B cell (primary cell): ENCODE measurements at regions not wholly inside any gene's neighbourhood (a gene's known extent, or its start where the extent isn't known, plus 50 kb on each side); places are given as distances from the start of the nearest gene placed in this dataset.

Experiments used
- ATAC-seq: fragments of 200-7000 bp; cut with Tn5 transposase; one replicate; pipeline ENCODE4 v1.10.0; 2021; ENCODE audit warnings: low read depth, mild to moderate bottlenecking, moderate number of reproducible peaks, moderate library complexity
- CTCF ChIA-PET: fragments of 350-600 bp; sonication (Branson Sonifier 250); formaldehyde crosslinking; loops from one replicate; lab custom pipeline; 2021; ENCODE audit warnings: antibody characterized with exemption, inconsistent platforms; lab: Charles Lee
- POLR2A ChIA-PET: fragments of 350-600 bp; sonication (Branson Sonifier 250); formaldehyde crosslinking; loops from one replicate; lab custom pipeline; 2021; ENCODE audit warnings: antibody characterized with exemption; lab: Charles Lee
- DNase-seq: peaks from one replicate; pipeline ENCODE4 v3.0.0; 2013
- H2AFZ ChIP-seq: 2 replicates; pipeline ENCODE4 v1.6.1; 2012; ENCODE audit warnings: mild to moderate bottlenecking, low read depth, low read length; ENCODE audit not compliant: insufficient read depth, poor library complexity, severe bottlenecking
- H3K27ac ChIP-seq, 2 donors: 1 replicate in 1 of 2; 2 replicates in 1 of 2; pipeline ENCODE4 v1.5.1; 2012 to 2013; ENCODE audit warnings: low read length in 2 of 2, mild to moderate bottlenecking in 2 of 2, moderate library complexity in 1 of 2
- H3K27me3 ChIP-seq, 4 experiments: fragments of 200-600 bp in 1 of 4; sonication (generic) in 1 of 4; replicated peaks in 1 of 4; 1 replicate in 2 of 4; 2 replicates in 2 of 4; pipeline versions ENCODE4 v1.6.1 to v1.7.0; 2013 to 2016; ENCODE audit warnings: low read length in 3 of 4, mild to moderate bottlenecking in 2 of 4, mixed read lengths in 1 of 4, moderate library complexity in 1 of 4; ENCODE audit not compliant: insufficient read depth in 4 of 4, control insufficient read depth in 3 of 4; ENCODE audit errors: control extremely low read depth in 1 of 4
- H3K36me3 ChIP-seq, 2 experiments: replicated peaks in 1 of 2; 1 replicate in 1 of 2; 2 replicates in 1 of 2; pipeline versions ENCODE4 v1.6.1 to v1.7.1; 2013; ENCODE audit warnings: low read length in 1 of 2; ENCODE audit not compliant: insufficient read depth in 2 of 2, control insufficient read depth in 1 of 2; ENCODE audit errors: control extremely low read depth in 1 of 2, extremely low read depth in 1 of 2
- H3K4me1 ChIP-seq, 2 donors: fragments of 200-600 bp in 1 of 2; sonication (generic) in 1 of 2; 1 replicate in 1 of 2; 2 replicates in 1 of 2; pipeline versions ENCODE4 v1.5.1 to v1.6.1; 2013 to 2017; ENCODE audit warnings: low read length in 2 of 2; ENCODE audit not compliant: control insufficient read depth in 2 of 2, insufficient read depth in 2 of 2
- H3K4me2 ChIP-seq: replicated peaks from 2 replicates; pipeline ENCODE3; 2012; ENCODE audit warnings: mild to moderate bottlenecking, low read depth, low read length; ENCODE audit not compliant: poor library complexity, severe bottlenecking
- H3K4me3 ChIP-seq, 5 experiments: fragments of 200-600 bp in 1 of 5; sonication (generic) in 1 of 5; 1 replicate in 3 of 5; 2 replicates in 2 of 5; pipeline versions ENCODE4 v1.5.1 to v1.7.0; 2011 to 2016; ENCODE audit warnings: low read length in 4 of 5, mild to moderate bottlenecking in 4 of 5, low read depth in 2 of 5, control low read depth in 1 of 5, moderate library complexity in 1 of 5; ENCODE audit not compliant: insufficient read depth in 1 of 5; ENCODE audit errors: control extremely low read depth in 1 of 5, extremely low read depth in 1 of 5
- H3K79me2 ChIP-seq: fragments of 200-600 bp; sonication (generic); one replicate; pipeline ENCODE4 v1.6.0; 2016; ENCODE audit warnings: low read length; ENCODE audit not compliant: control insufficient read depth, insufficient read depth
- H3K9ac ChIP-seq: fragments of 200-600 bp; sonication (generic); 2 replicates; pipeline ENCODE4 v1.6.1; 2017; ENCODE audit warnings: mild to moderate bottlenecking, low read length, moderate library complexity
- H3K9me3 ChIP-seq, 3 donors: one replicate each; pipeline versions ENCODE4 v1.6.1 to v1.7.1; 2013; ENCODE audit warnings: low read length in 2 of 3; ENCODE audit not compliant: control insufficient read depth in 2 of 3, insufficient read depth in 1 of 3; ENCODE audit errors: control extremely low read depth in 1 of 3
- H4K20me1 ChIP-seq: 2 replicates; pipeline ENCODE4 v1.6.0; 2012; ENCODE audit warnings: mild to moderate bottlenecking, low read length; ENCODE audit not compliant: insufficient read depth, control insufficient read depth, poor library complexity, severe bottlenecking
- H3K27ac Mint-ChIP-seq: one replicate; pipeline ENCODE4 v1.8.0; 2021; ENCODE audit warnings: mixed read lengths
- H3K27me3 Mint-ChIP-seq: one replicate; pipeline ENCODE4 v1.8.0; 2021; ENCODE audit warnings: mixed read lengths
- H3K4me1 Mint-ChIP-seq: one replicate; pipeline ENCODE4 v1.8.0; 2021; ENCODE audit warnings: mixed read lengths
- H3K4me3 Mint-ChIP-seq: one replicate; pipeline ENCODE4 v1.8.0; 2021; ENCODE audit warnings: mixed read lengths
- H3K9me3 Mint-ChIP-seq: one replicate; pipeline ENCODE4 v1.8.0; 2022; ENCODE audit warnings: mixed read lengths; ENCODE audit not compliant: insufficient read depth
- EZH2 ChIP-seq: IDR thresholded peaks from 2 replicates; pipeline ENCODE4 v1.6.1; 2012; ENCODE audit warnings: borderline replicate concordance, low read depth, mild to moderate bottlenecking, moderate library complexity, low read length; ENCODE audit not compliant: insufficient read depth, poor library complexity, severe bottlenecking
- WGBS: methylation state at CpG from one replicate; pipeline ENCODE4 v1.1.5; 2013; ENCODE audit warnings: missing lambda C conversion rate; ENCODE audit not compliant: insufficient coverage; 5-methylcytosine and 5-hydroxymethylcytosine counted together
- intact Hi-C: fragments of 100-400 bp; cut with micrococcal nuclease; formaldehyde crosslinking; loops from one replicate; pipeline ENCODE4 v1.10.0; 2022
- TF ChIP-seq, protein P1 (sequence below): fragments of 200-600 bp; IDR thresholded peaks from one replicate; pipeline ENCODE4 v1.8.0; 2022; ENCODE audit warnings: antibody characterized with exemption, mild to moderate bottlenecking

GRCh38 chr16:86166414-86166813 lies 267.5 kb downstream of the IRF8 start:
- intact Hi-C loops: no loop called here
- Histone ChIP-seq H3K27ac (no peak overlapping the region), H3K36me3 (no peaks in the 10 kb centered on the region), H3K4me1 (no peaks in the 10 kb centered on the region), H3K9ac (no peak overlapping the region), H3K27me3 (peaks cover 0 to 5% (median 0%) of the 10 kb centered on the region in 4 experiments), H2AFZ (no peak overlapping the region), H4K20me1 (no peaks in the 10 kb centered on the region), H3K9me3 (peaks cover 1 to 12% (median 8%) of the 10 kb centered on the region in 3 donors), H3K79me2 (no peaks in the 10 kb centered on the region), H3K4me2 (no peak overlapping the region), H3K4me3 (no peak overlapping the region)
- H3K27me3 Mint-ChIP-seq: peaks cover 32% of the 10 kb centered on the region
- no peaks in the 10 kb centered on the region for H3K4me1 Mint-ChIP-seq
- ATAC-seq (no peak), DNase-seq (no peak)
- ChIA-PET POLR2A (no interaction called here), CTCF (interaction anchor here (0.9 kb wide), 1 partner anchor 9 kb away, joined by 3 read pairs; no protein-coding TSS in a partner anchor)
- H3K27ac Mint-ChIP-seq: no peak overlapping the region
- TF ChIP-seq EZH2: no peak
- TF ChIP-seq, protein P1, sequence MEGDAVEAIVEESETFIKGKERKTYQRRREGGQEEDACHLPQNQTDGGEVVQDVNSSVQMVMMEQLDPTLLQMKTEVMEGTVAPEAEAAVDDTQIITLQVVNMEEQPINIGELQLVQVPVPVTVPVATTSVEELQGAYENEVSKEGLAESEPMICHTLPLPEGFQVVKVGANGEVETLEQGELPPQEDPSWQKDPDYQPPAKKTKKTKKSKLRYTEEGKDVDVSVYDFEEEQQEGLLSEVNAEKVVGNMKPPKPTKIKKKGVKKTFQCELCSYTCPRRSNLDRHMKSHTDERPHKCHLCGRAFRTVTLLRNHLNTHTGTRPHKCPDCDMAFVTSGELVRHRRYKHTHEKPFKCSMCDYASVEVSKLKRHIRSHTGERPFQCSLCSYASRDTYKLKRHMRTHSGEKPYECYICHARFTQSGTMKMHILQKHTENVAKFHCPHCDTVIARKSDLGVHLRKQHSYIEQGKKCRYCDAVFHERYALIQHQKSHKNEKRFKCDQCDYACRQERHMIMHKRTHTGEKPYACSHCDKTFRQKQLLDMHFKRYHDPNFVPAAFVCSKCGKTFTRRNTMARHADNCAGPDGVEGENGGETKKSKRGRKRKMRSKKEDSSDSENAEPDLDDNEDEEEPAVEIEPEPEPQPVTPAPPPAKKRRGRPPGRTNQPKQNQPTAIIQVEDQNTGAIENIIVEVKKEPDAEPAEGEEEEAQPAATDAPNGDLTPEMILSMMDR: no peak
- peaks cover 16% of the 10 kb centered on the region for H3K9me3 Mint-ChIP-seq
- H3K4me3 Mint-ChIP-seq: no peak overlapping the region

- Histone ChIP-seq H3K4me2 (no peak overlapping the region), H3K27me3 (peaks cover 0 to 5% (median 0%) of the 10 kb centered on the region in 4 experiments), H3K27ac (no peak overlapping the region), H4K20me1 (no peaks in the 10 kb centered on the region), H2AFZ (no peak overlapping the region), H3K4me3 (no peak overlapping the region), H3K79me2 (no peaks in the 10 kb centered on the region), H3K9me3 (peaks cover 1 to 12% (median 8%) of the 10 kb centered on the region in 3 donors), H3K36me3 (no peaks in the 10 kb centered on the region), H3K9ac (no peak overlapping the region), H3K4me1 (no peaks in the 10 kb centered on the region)
- intact Hi-C loops: no loop called here
- TF ChIP-seq, protein P1: no peak
- no peak for TF ChIP-seq EZH2
- Mint-ChIP-seq H3K27me3 (peaks cover 35% of the 10 kb centered on the region), H3K4me1 (no peaks in the 10 kb centered on the region), H3K9me3 (peaks cover 16% of the 10 kb centered on the region), H3K27ac (no peak overlapping the region), H3K4me3 (no peak overlapping the region)
- ATAC-seq: no peak
- DNase-seq: no peak
- WGBS: 95% methylated on average over 7 of the region's 7 CpGs
- CTCF ChIA-PET: interaction anchor here (0.9 kb wide), 1 partner anchor 9 kb away, joined by 3 read pairs; no protein-coding TSS in a partner anchor
- POLR2A ChIA-PET: no interaction called here
Measured at GRCh38 chr16:86167061-86167460, 268.1 kb downstream of the IRF8 start.
